Choroid plexus epithelial cell (primary cell): ENCODE measurements at regions not wholly inside any gene's neighbourhood (a gene's known extent, or its start where the extent isn't known, plus 50 kb on each side); places are given as distances from the start of the nearest gene placed in this dataset.

Experiments
- DNase-seq: peaks from one replicate; pipeline ENCODE4 v3.0.0-alpha.2; 2010; ENCODE audit warnings: low read depth
- H3K4me3 ChIP-seq: 2 replicates; pipeline ENCODE4 v1.5.1; 2011; ENCODE audit warnings: low read depth, mild to moderate bottlenecking, control low read depth, low read length, moderate library complexity
- CTCF ChIP-seq: conservative IDR thresholded peaks from 2 replicates; pipeline ENCODE4 v1.5.1; 2011; ENCODE audit warnings: low read depth, mild to moderate bottlenecking, control low read depth, inconsistent platforms, low read length, moderate library complexity

- peak; percentile 31 for DNase-seq
- no peak for TF ChIP-seq CTCF
- no peak overlapping the region for H3K4me3 ChIP-seq
Observed at GRCh38 chr11:70885281-70886231, 366.8 kb downstream of the SHANK2 start.

GRCh38 chr11:70886256-70886655 lies 366.1 kb downstream of the SHANK2 start:
- TF ChIP-seq CTCF = no peak
- DNase-seq = no peak
- no peak overlapping the region for H3K4me3 ChIP-seq

GRCh38 chr11:70886676-70887541 lies 365.5 kb downstream of the SHANK2 start:
- no peak for DNase-seq
- no peak overlapping the region for H3K4me3 ChIP-seq
- no peak for TF ChIP-seq CTCF

- no peak for TF ChIP-seq CTCF
- no peak overlapping the region for H3K4me3 ChIP-seq
- DNase-seq = no peak
Observed at GRCh38 chr11:70887542-70887827, 364.9 kb downstream of the SHANK2 start.

- no peak overlapping the region for H3K4me3 ChIP-seq
- no peak for DNase-seq
- no peak for TF ChIP-seq CTCF
Observed at GRCh38 chr11:70888061-70888460, 364.3 kb downstream of the SHANK2 start.

- TF ChIP-seq CTCF = no peak
- DNase-seq = no peak
- H3K4me3 ChIP-seq = no peak overlapping the region
Observed at GRCh38 chr11:70889411-70889810, 363.0 kb downstream of the SHANK2 start.
